Central memory CD8-positive, alpha-beta T cell (primary cell): ENCODE measurements at regions not wholly inside any gene's neighbourhood (a gene's known extent, or its start where the extent isn't known, plus 50 kb on each side); places are given as distances from the start of the nearest gene placed in this dataset.

Experiments used
- ATAC-seq: fragments of 150-1000 bp; cut with Tn5 transposase; replicated peaks from 2 replicates; pipeline ENCODE4 v1.10.0; 2022; ENCODE audit warnings: mild to moderate bottlenecking, moderate FRiP score, moderate number of reproducible peaks; ENCODE audit not compliant: poor library complexity, severe bottlenecking; ENCODE audit errors: extremely low read depth
- DNase-seq, 2 donors: peaks; one replicate each; pipeline ENCODE4 v3.0.0; 2021; ENCODE audit warnings: low spot score in 2 of 2
- H3K27ac Mint-ChIP-seq: one replicate; pipeline ENCODE4 v1.8.0; 2022; ENCODE audit warnings: low read depth, mild to moderate bottlenecking, moderate library complexity, mixed read lengths
- H3K27me3 Mint-ChIP-seq: one replicate; pipeline ENCODE4 v1.8.0; 2022; ENCODE audit warnings: mixed read lengths
- H3K36me3 Mint-ChIP-seq: one replicate; pipeline ENCODE4 v1.8.0; 2022; ENCODE audit warnings: mild to moderate bottlenecking, moderate library complexity, mixed read lengths; ENCODE audit not compliant: insufficient read depth
- H3K4me1 Mint-ChIP-seq: one replicate; pipeline ENCODE4 v1.8.0; 2022; ENCODE audit warnings: mixed read lengths
- H3K4me3 Mint-ChIP-seq: one replicate; pipeline ENCODE4 v1.8.0; 2022; ENCODE audit warnings: mild to moderate bottlenecking, moderate library complexity, mixed read lengths
- H3K9me3 Mint-ChIP-seq: one replicate; pipeline ENCODE4 v1.8.0; 2022; ENCODE audit warnings: mixed read lengths

- DNase-seq (no peak), ATAC-seq (no peak)
- Mint-ChIP-seq H3K9me3 (peaks cover 19% of the 10 kb centered on the region), H3K36me3 (no peaks in the 10 kb centered on the region), H3K4me3 (no peak overlapping the region), H3K4me1 (no peaks in the 10 kb centered on the region), H3K27me3 (no peaks in the 10 kb centered on the region), H3K27ac (no peak overlapping the region)
These were observed 515.0 kb upstream of the TUSC1 start for GRCh38 chr9:26193237-26193636.

GRCh38 chr9:26191711-26192110 is 513.5 kb upstream of the TUSC1 start:
- H3K27me3 Mint-ChIP-seq, result no peaks in the 10 kb centered on the region
- DNase-seq (no peak), ATAC-seq (no peak)
- no peak overlapping the region for H3K4me3 Mint-ChIP-seq
- no peaks in the 10 kb centered on the region for H3K4me1 Mint-ChIP-seq
- peaks cover 19% of the 10 kb centered on the region for H3K9me3 Mint-ChIP-seq
- no peak overlapping the region for H3K27ac Mint-ChIP-seq
- H3K36me3 Mint-ChIP-seq, result no peaks in the 10 kb centered on the region

- ATAC-seq, result no peak
- no peaks in the 10 kb centered on the region for H3K27me3 Mint-ChIP-seq
- peaks cover 17% of the 10 kb centered on the region for H3K9me3 Mint-ChIP-seq
- H3K4me1 Mint-ChIP-seq, result no peaks in the 10 kb centered on the region
- DNase-seq, result no peak
- H3K36me3 Mint-ChIP-seq, result no peaks in the 10 kb centered on the region
- no peak overlapping the region for H3K27ac Mint-ChIP-seq
- no peak overlapping the region for H3K4me3 Mint-ChIP-seq
These were observed 503.6 kb upstream of the TUSC1 start for GRCh38 chr9:26181836-26182235.

- DNase-seq, result no peak
- Mint-ChIP-seq H3K27ac (no peak overlapping the region), H3K27me3 (no peaks in the 10 kb centered on the region), H3K4me3 (no peak overlapping the region), H3K4me1 (no peaks in the 10 kb centered on the region), H3K36me3 (no peaks in the 10 kb centered on the region), H3K9me3 (peaks cover 17% of the 10 kb centered on the region)
- no peak for ATAC-seq
These were observed 498.4 kb upstream of the TUSC1 start for GRCh38 chr9:26176628-26177027.

GRCh38 chr9:26175264-26175663 is 497.0 kb upstream of the TUSC1 start:
- no peak overlapping the region for H3K27ac Mint-ChIP-seq
- no peaks in the 10 kb centered on the region for H3K27me3 Mint-ChIP-seq
- no peak for ATAC-seq
- H3K36me3 Mint-ChIP-seq, result no peaks in the 10 kb centered on the region
- DNase-seq, result no peak
- no peaks in the 10 kb centered on the region for H3K4me1 Mint-ChIP-seq
- peaks cover 6% of the 10 kb centered on the region for H3K9me3 Mint-ChIP-seq
- H3K4me3 Mint-ChIP-seq, result no peak overlapping the region

- H3K4me1 Mint-ChIP-seq, result no peaks in the 10 kb centered on the region
- ATAC-seq, result no peak
- H3K9me3 Mint-ChIP-seq, result peaks cover 5% of the 10 kb centered on the region
- no peak overlapping the region for H3K27ac Mint-ChIP-seq
- no peaks in the 10 kb centered on the region for H3K36me3 Mint-ChIP-seq
- no peaks in the 10 kb centered on the region for H3K27me3 Mint-ChIP-seq
- no peak overlapping the region for H3K4me3 Mint-ChIP-seq
- no peak for DNase-seq
These were observed 494.1 kb upstream of the TUSC1 start for GRCh38 chr9:26172301-26172700.

GRCh38 chr9:26171691-26172090 is 493.4 kb upstream of the TUSC1 start:
- DNase-seq (no peak), ATAC-seq (no peak)
- H3K36me3 Mint-ChIP-seq, result no peaks in the 10 kb centered on the region
- H3K27ac Mint-ChIP-seq, result no peak overlapping the region
- no peak overlapping the region for H3K4me3 Mint-ChIP-seq
- H3K4me1 Mint-ChIP-seq, result no peaks in the 10 kb centered on the region
- H3K27me3 Mint-ChIP-seq, result no peaks in the 10 kb centered on the region
- H3K9me3 Mint-ChIP-seq, result peaks cover 5% of the 10 kb centered on the region

GRCh38 chr9:26170190-26170589 is 491.9 kb upstream of the TUSC1 start:
- Mint-ChIP-seq H3K4me3 (no peak overlapping the region), H3K36me3 (no peaks in the 10 kb centered on the region), H3K9me3 (peaks cover 7% of the 10 kb centered on the region), H3K4me1 (no peaks in the 10 kb centered on the region), H3K27me3 (no peaks in the 10 kb centered on the region), H3K27ac (no peak overlapping the region)
- DNase-seq, result no peak
- ATAC-seq, result no peak

GRCh38 chr9:26169708-26170107 is 491.5 kb upstream of the TUSC1 start:
- no peaks in the 10 kb centered on the region for H3K4me1 Mint-ChIP-seq
- no peak for DNase-seq
- peaks cover 10% of the 10 kb centered on the region for H3K9me3 Mint-ChIP-seq
- H3K27ac Mint-ChIP-seq, result no peak overlapping the region
- no peaks in the 10 kb centered on the region for H3K27me3 Mint-ChIP-seq
- ATAC-seq, result no peak
- no peak overlapping the region for H3K4me3 Mint-ChIP-seq
- no peaks in the 10 kb centered on the region for H3K36me3 Mint-ChIP-seq

- ATAC-seq, result no peak
- Mint-ChIP-seq H3K36me3 (no peaks in the 10 kb centered on the region), H3K27me3 (no peaks in the 10 kb centered on the region), H3K9me3 (peaks cover 16% of the 10 kb centered on the region), H3K4me3 (no peak overlapping the region), H3K27ac (no peak overlapping the region), H3K4me1 (no peaks in the 10 kb centered on the region)
- no peak for DNase-seq
These were observed 488.3 kb upstream of the TUSC1 start for GRCh38 chr9:26166537-26166936.

GRCh38 chr9:26165426-26165825 is 487.2 kb upstream of the TUSC1 start:
- peaks cover 16% of the 10 kb centered on the region for H3K9me3 Mint-ChIP-seq
- no peaks in the 10 kb centered on the region for H3K36me3 Mint-ChIP-seq
- ATAC-seq, result no peak
- no peaks in the 10 kb centered on the region for H3K4me1 Mint-ChIP-seq
- no peaks in the 10 kb centered on the region for H3K27me3 Mint-ChIP-seq
- no peak for DNase-seq
- H3K27ac Mint-ChIP-seq, result no peak overlapping the region
- no peak overlapping the region for H3K4me3 Mint-ChIP-seq

GRCh38 chr9:26163931-26164330 is 485.7 kb upstream of the TUSC1 start:
- no peak for DNase-seq
- H3K27me3 Mint-ChIP-seq, result no peaks in the 10 kb centered on the region

GRCh38 chr9:26159575-26160392 is 481.5 kb upstream of the TUSC1 start:
- no peaks in the 10 kb centered on the region for H3K4me1 Mint-ChIP-seq
- H3K36me3 Mint-ChIP-seq, result no peaks in the 10 kb centered on the region
- H3K4me3 Mint-ChIP-seq, result no peak overlapping the region
- no peak for DNase-seq
- peaks cover 12% of the 10 kb centered on the region for H3K9me3 Mint-ChIP-seq
- H3K27ac Mint-ChIP-seq, result no peak overlapping the region
- H3K27me3 Mint-ChIP-seq, result no peaks in the 10 kb centered on the region
- ATAC-seq, result no peak

More at GRCh38 chr9:26163931-26164330, 485.7 kb upstream of the TUSC1 start:
- no peaks in the 10 kb centered on the region for H3K36me3 Mint-ChIP-seq
- no peak for ATAC-seq
- no peak overlapping the region for H3K4me3 Mint-ChIP-seq
- H3K27ac Mint-ChIP-seq, result no peak overlapping the region
- no peaks in the 10 kb centered on the region for H3K4me1 Mint-ChIP-seq
- peaks cover 22% of the 10 kb centered on the region for H3K9me3 Mint-ChIP-seq
